H1 (cell line): ENCODE measurements at regions not wholly inside any gene's neighbourhood (a gene's known extent, or its start where the extent isn't known, plus 50 kb on each side); places are given as distances from the start of the nearest gene placed in this dataset.

Experiments used
- CTCF ChIA-PET: fragments of 300-600 bp; sonication (Branson Sonifier 250); formaldehyde crosslinking; loops from one replicate; lab custom pipeline; 2021; ENCODE audit not compliant: partially characterized antibody; lab: Charles Lee
- POLR2A ChIA-PET: fragments of 300-600 bp; sonication (Branson Sonifier 250); formaldehyde crosslinking; loops from one replicate; lab custom pipeline; 2021; ENCODE audit warnings: inconsistent platforms; ENCODE audit not compliant: partially characterized antibody; lab: Charles Lee
- DNase-seq, 2 experiments: peaks; one replicate each; pipeline versions ENCODE4 v3.0.0 to v3.0.0-alpha.2; 2010 to 2022; ENCODE audit warnings: low spot score in 2 of 2, low read depth in 1 of 2, mixed read lengths in 1 of 2
- FAIRE-seq: peaks from 2 replicates; lab custom pipeline; 2011; peaks lifted over from hg19 to GRCh38; lab: Jason Lieb, UNC
- H2AFZ ChIP-seq: 2 replicates; pipeline ENCODE4 v1.8.1; 2012; ENCODE audit warnings: low read length, inconsistent platforms
- H2AK5ac ChIP-seq: 2 replicates; pipeline ENCODE4 v1.6.1; 2013; ENCODE audit warnings: low read depth, low read length
- H2BK120ac ChIP-seq: replicated peaks from 2 replicates; pipeline ENCODE3; 2013; ENCODE audit warnings: low read depth, low read length, inconsistent platforms
- H2BK12ac ChIP-seq: 2 replicates; pipeline ENCODE4 v1.6.1; 2013; ENCODE audit warnings: low read depth, low read length
- H2BK15ac ChIP-seq: 2 replicates; pipeline ENCODE4 v1.6.1; 2013; ENCODE audit warnings: low read length
- H2BK20ac ChIP-seq: 2 replicates; pipeline ENCODE4 v1.6.1; 2013; ENCODE audit warnings: low read length
- H2BK5ac ChIP-seq: 2 replicates; pipeline ENCODE4 v1.6.1; 2013; ENCODE audit warnings: low read depth, low read length
- H3K14ac ChIP-seq: 2 replicates; pipeline ENCODE4 v1.6.1; 2013; ENCODE audit warnings: inconsistent platforms; ENCODE audit not compliant: insufficient read length
- H3K18ac ChIP-seq: 2 replicates; pipeline ENCODE4 v1.6.1; 2013; ENCODE audit warnings: low read length; ENCODE audit errors: extremely low read depth
- H3K23ac ChIP-seq: 2 replicates; pipeline ENCODE4 v1.6.1; 2013; ENCODE audit warnings: inconsistent platforms; ENCODE audit not compliant: insufficient read length
- H3K23me2 ChIP-seq: 2 replicates; pipeline ENCODE4 v1.6.1; 2013; ENCODE audit warnings: low read depth, low read length
- H3K27ac ChIP-seq: 2 replicates; pipeline ENCODE4 v1.6.1; 2011; ENCODE audit warnings: low read depth, low read length, inconsistent platforms
- H3K27me3 ChIP-seq, 4 experiments: replicated peaks in 1 of 4; 1 replicate in 1 of 4; 2 replicates in 3 of 4; pipeline versions ENCODE4 v1.6.1 to v1.8.1; 2011 to 2013; ENCODE audit warnings: low read length in 3 of 4, mild to moderate bottlenecking in 3 of 4, inconsistent platforms in 2 of 4, mixed read lengths in 2 of 4, moderate library complexity in 1 of 4; ENCODE audit not compliant: control insufficient read depth in 3 of 4, insufficient read depth in 3 of 4; ENCODE audit errors: extremely low read depth in 1 of 4
- H3K36me3 ChIP-seq, 4 experiments: 2 replicates each; pipeline versions ENCODE4 v1.6.1 to v1.8.1; 2011 to 2013; ENCODE audit warnings: mild to moderate bottlenecking in 4 of 4, low read length in 3 of 4, moderate library complexity in 2 of 4, control low read depth in 1 of 4, inconsistent platforms in 1 of 4; ENCODE audit not compliant: insufficient read depth in 4 of 4, control insufficient read depth in 2 of 4
- H3K4ac ChIP-seq: replicated peaks from 2 replicates; pipeline ENCODE3; 2013; ENCODE audit warnings: low read length, low read depth, mixed read lengths, inconsistent platforms; ENCODE audit not compliant: insufficient read length
- H3K4me1 ChIP-seq, 4 experiments: replicated peaks in 1 of 4; 1 replicate in 1 of 4; 2 replicates in 3 of 4; pipeline versions ENCODE4 v1.6.1 to v1.8.1; 2011 to 2013; ENCODE audit warnings: low read length in 3 of 4, inconsistent platforms in 2 of 4, mixed read lengths in 1 of 4; ENCODE audit not compliant: insufficient read depth in 4 of 4, control insufficient read depth in 3 of 4
- H3K4me2 ChIP-seq, 2 experiments: 2 replicates each; pipeline versions ENCODE4 v1.6.1 to v1.8.1; 2011 to 2013; ENCODE audit warnings: low read depth in 2 of 2, low read length in 2 of 2, control low read depth in 1 of 2, inconsistent platforms in 1 of 2, mild to moderate bottlenecking in 1 of 2; ENCODE audit not compliant: insufficient read depth in 1 of 2
- H3K4me3 ChIP-seq, 4 experiments: fragments of 200-600, 300-600 bp in 1 of 4; sonication (generic), shearing (Covaris generic), sonication (Bioruptor Twin) in 1 of 4; 2 replicates each; pipeline versions ENCODE4 v1.5.1 to v1.8.1; 2011 to 2016; ENCODE audit warnings: low read length in 4 of 4, low read depth in 3 of 4, control low read depth in 2 of 4, inconsistent platforms in 2 of 4, mild to moderate bottlenecking in 2 of 4, mixed read lengths in 1 of 4, moderate library complexity in 1 of 4; ENCODE audit not compliant: insufficient read depth in 2 of 4; ENCODE audit errors: extremely low read depth in 1 of 4
- H3K56ac ChIP-seq: replicated peaks from 2 replicates; pipeline ENCODE3; 2013; ENCODE audit warnings: low read depth, mild to moderate bottlenecking, mixed read lengths, low read length, inconsistent platforms; ENCODE audit not compliant: insufficient read length
- H3K79me1 ChIP-seq: 2 replicates; pipeline ENCODE4 v1.6.1; 2013; ENCODE audit warnings: low read depth, low read length, control low read depth
- H3K79me2 ChIP-seq, 2 experiments: 2 replicates each; pipeline versions ENCODE4 v1.6.1 to v1.8.1; 2012 to 2013; ENCODE audit warnings: low read length in 2 of 2, mild to moderate bottlenecking in 2 of 2, inconsistent platforms in 1 of 2; ENCODE audit not compliant: insufficient read depth in 2 of 2, control insufficient read depth in 1 of 2
- H3K9ac ChIP-seq, 4 experiments: replicated peaks in 1 of 4; 1 replicate in 1 of 4; 2 replicates in 3 of 4; pipeline versions ENCODE4 v1.6.1 to v1.8.1; 2011 to 2013; ENCODE audit warnings: low read depth in 3 of 4, low read length in 3 of 4, control low read depth in 2 of 4, mild to moderate bottlenecking in 2 of 4, moderate library complexity in 2 of 4, inconsistent platforms in 1 of 4; ENCODE audit errors: extremely low read depth in 1 of 4
- H3K9me3 ChIP-seq, 2 experiments: 2 replicates each; pipeline versions ENCODE4 v1.6.1 to v1.8.1; 2012 to 2013; ENCODE audit warnings: mild to moderate bottlenecking in 2 of 2, moderate library complexity in 2 of 2, control low read depth in 1 of 2, inconsistent platforms in 1 of 2, low read depth in 1 of 2, low read length in 1 of 2, mixed read lengths in 1 of 2; ENCODE audit not compliant: insufficient read depth in 2 of 2
- H4K20me1 ChIP-seq, 2 experiments: replicated peaks in 1 of 2; 2 replicates each; pipeline versions ENCODE3 to v1.8.1; 2011 to 2013; ENCODE audit warnings: inconsistent platforms in 2 of 2, low read length in 2 of 2, mild to moderate bottlenecking in 1 of 2; ENCODE audit not compliant: insufficient read depth in 2 of 2, control insufficient read depth in 1 of 2
- H4K5ac ChIP-seq: 2 replicates; pipeline ENCODE4 v1.6.1; 2013; ENCODE audit warnings: low read length, low read depth, mixed read lengths, inconsistent platforms; ENCODE audit not compliant: insufficient read length
- H4K8ac ChIP-seq: 2 replicates; pipeline ENCODE4 v1.8.0; 2013; ENCODE audit warnings: mild to moderate bottlenecking, moderate library complexity, low read length, inconsistent platforms; ENCODE audit not compliant: insufficient read depth; ENCODE audit errors: extremely low read depth
- H4K91ac ChIP-seq: replicated peaks from 2 replicates; pipeline ENCODE3; 2013; ENCODE audit warnings: low read length, mixed read lengths, inconsistent platforms; ENCODE audit not compliant: insufficient read length
- EZH2 ChIP-seq: fragments of 200-600 bp; sonication (generic); IDR thresholded peaks from 2 replicates; pipeline ENCODE4 v1.7.1; 2012; ENCODE audit warnings: low read depth, mild to moderate bottlenecking, moderate library complexity, low read length, inconsistent platforms; ENCODE audit not compliant: severe bottlenecking
- SAP30 ChIP-seq: fragments of 300-600 bp; sonication (generic); IDR thresholded peaks from 2 replicates; pipeline ENCODE4 v1.7.1; 2012; ENCODE audit warnings: low read length, moderate library complexity, mild to moderate bottlenecking, inconsistent platforms; ENCODE audit not compliant: insufficient read depth, insufficient replicate concordance
- SRF ChIP-seq: IDR thresholded peaks from 2 replicates; pipeline ENCODE4 v1.6.1; 2011; ENCODE audit warnings: mild to moderate bottlenecking, low read depth, low read length, moderate library complexity
- TAF7 ChIP-seq: optimal IDR thresholded peaks from 2 replicates; pipeline ENCODE3; 2011; ENCODE audit warnings: low read depth, mild to moderate bottlenecking, inconsistent platforms, low read length, moderate library complexity, borderline replicate concordance
- WGBS, 2 experiments: shearing (Covaris generic) in 1 of 2; methylation state at CpG; one replicate each; pipeline versions ENCODE4 v1.1.6 to v1.1.7; 2013 to 2015; ENCODE audit warnings: low lambda C conversion rate in 2 of 2, mixed read lengths in 2 of 2, inconsistent platforms in 1 of 2, low coverage in 1 of 2, missing lambda C conversion rate in 1 of 2; ENCODE audit not compliant: insufficient replicate concordance in 2 of 2, insufficient coverage in 1 of 2, insufficient read length in 1 of 2; ENCODE audit errors: extremely low coverage in 1 of 2, missing lambda C conversion rate in 1 of 2; 5-methylcytosine and 5-hydroxymethylcytosine counted together

DNA sequence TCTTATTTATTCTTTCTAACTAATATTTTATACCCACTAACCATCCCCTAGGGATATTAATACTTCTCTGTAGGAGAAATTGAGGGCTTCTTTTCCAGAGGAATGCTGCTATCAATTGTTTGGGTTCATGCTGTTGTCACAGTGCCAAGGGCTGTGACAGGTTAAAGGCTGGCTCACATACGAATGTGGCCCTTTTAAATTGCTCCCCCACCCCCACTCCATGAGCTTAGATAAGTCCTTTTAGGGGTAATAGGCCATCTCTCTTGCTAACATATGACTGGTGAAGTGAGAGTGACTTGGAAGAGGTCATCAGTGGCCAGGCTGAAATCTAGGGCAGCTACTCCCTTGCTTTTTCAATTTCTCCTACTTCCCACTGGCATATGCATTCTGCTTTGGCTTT, 121.9 kb upstream of the DPH6 start:
- TF ChIP-seq TAF7 (no peak), SRF (no peak), SAP30 (no peak), EZH2 (no peak)
- Histone ChIP-seq H4K8ac (no peak overlapping the region), H3K4me3 (no peak overlapping the region), H3K27me3 (no peaks in the 10 kb centered on the region), H2BK20ac (no peak overlapping the region; the same call in 1 of the 2 replicates), H3K9ac (no peak overlapping the region), H2BK12ac (no peak overlapping the region), H2AFZ (peak overlapping the region; percentile 84), H3K23ac (no peak overlapping the region), H3K23me2 (no peaks in the 10 kb centered on the region), H4K20me1 (no peaks in the 10 kb centered on the region), H4K91ac (no peak overlapping the region), H3K79me2 (no peaks in the 10 kb centered on the region), H3K4me2 (no peak overlapping the region), H2AK5ac (no peak overlapping the region), H4K5ac (no peak overlapping the region), H3K9me3 (no peaks in the 10 kb centered on the region), H2BK15ac (no peak overlapping the region), H2BK120ac (no peak overlapping the region), H3K4ac (no peak overlapping the region), H3K4me1 (peaks cover 0 to 12% (median 0%) of the 10 kb centered on the region in 4 experiments; a peak in 4 of 7 replicates), H3K18ac (no peak overlapping the region), H3K56ac (no peak overlapping the region), H3K79me1 (no peaks in the 10 kb centered on the region), H3K14ac (no peak overlapping the region), H2BK5ac (no peak overlapping the region), H3K36me3 (no peaks in the 10 kb centered on the region), H3K27ac (no peak overlapping the region)
- POLR2A ChIA-PET: no interaction called here
- no peak for DNase-seq
- CTCF ChIA-PET: interaction anchor here (1.6 kb wide), 1 partner anchor 8 kb away, joined by 3 read pairs; no protein-coding TSS in a partner anchor
- no peak for FAIRE-seq
- 82% methylated on average over 1 of the region's 1 CpG; no CpG with 5 or more reads in 1 of the 2 experiments for WGBS, 2 experiments
